ENCODE measurements at regions not wholly inside any gene's neighbourhood (a gene's known extent, or its start where the extent isn't known, plus 50 kb on each side); places are given as distances from the start of the nearest gene placed in this dataset.

DNA sequence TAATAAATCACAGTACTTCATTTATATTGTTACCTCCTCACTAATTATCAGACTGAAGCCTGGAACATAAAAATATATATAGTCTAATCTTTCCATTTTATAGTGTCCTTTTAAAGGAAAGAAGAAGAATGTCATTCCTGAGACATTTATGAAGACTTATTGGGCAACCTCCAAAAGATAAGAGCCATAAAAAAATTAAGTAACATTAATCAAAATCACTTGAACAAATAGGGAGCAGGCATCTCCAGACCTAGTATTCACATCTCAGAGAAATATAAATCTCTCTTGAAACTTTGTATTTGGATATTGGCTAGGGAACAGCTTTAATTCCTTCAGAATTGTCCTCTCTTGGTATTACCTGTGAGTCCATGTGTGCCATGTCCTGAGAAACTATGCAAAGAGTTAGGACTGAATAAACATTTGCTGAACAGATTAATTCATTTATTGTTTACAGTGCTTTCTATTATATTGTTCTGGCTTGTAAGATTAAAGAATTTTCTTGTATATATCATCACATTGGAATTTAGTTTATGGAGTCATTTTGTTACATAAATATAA is 530.5 kb upstream of the LRRC4C start:
- Histone ChIP-seq H3K36me3 (no peaks in the 10 kb centered on the region), H3K27ac (replicated peaks) (no peak overlapping the region), H3K4me3 (no peak overlapping the region), H3K27me3 (ENCODE audit: low read depth) (no peaks in the 10 kb centered on the region), H3K9me3 (replicated peaks) (no peaks in the 10 kb centered on the region), H3K4me1 (no peaks in the 10 kb centered on the region)
- no peak for DNase-seq
- intact Hi-C loops (cut with micrococcal nuclease) = no loop called here
- TF ChIP-seq, protein P1, sequence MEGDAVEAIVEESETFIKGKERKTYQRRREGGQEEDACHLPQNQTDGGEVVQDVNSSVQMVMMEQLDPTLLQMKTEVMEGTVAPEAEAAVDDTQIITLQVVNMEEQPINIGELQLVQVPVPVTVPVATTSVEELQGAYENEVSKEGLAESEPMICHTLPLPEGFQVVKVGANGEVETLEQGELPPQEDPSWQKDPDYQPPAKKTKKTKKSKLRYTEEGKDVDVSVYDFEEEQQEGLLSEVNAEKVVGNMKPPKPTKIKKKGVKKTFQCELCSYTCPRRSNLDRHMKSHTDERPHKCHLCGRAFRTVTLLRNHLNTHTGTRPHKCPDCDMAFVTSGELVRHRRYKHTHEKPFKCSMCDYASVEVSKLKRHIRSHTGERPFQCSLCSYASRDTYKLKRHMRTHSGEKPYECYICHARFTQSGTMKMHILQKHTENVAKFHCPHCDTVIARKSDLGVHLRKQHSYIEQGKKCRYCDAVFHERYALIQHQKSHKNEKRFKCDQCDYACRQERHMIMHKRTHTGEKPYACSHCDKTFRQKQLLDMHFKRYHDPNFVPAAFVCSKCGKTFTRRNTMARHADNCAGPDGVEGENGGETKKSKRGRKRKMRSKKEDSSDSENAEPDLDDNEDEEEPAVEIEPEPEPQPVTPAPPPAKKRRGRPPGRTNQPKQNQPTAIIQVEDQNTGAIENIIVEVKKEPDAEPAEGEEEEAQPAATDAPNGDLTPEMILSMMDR (IDR thresholded peaks at IDR 0.05; ENCODE audit: borderline replicate concordance) = no peak

DNA sequence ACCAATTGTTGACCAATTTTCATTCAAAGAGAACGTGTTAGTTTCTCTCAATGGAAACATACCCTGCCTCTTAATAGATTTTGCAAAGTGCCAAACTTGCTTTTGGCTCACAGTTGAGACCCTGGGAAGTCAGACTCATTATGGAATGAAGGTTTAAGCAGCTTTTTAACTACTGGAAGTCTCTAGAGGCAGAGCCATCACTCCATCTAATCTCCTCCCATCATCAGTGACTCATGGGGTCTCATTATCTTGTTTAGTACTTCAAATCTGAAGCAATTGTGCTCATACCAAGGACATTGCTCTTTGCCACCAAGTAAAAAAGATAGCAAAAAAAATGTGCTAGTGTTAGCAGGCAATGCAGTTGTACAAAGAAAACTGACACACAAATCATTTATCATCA is 537.1 kb upstream of the LRRC4C start:
- DNase-seq = no peak
- H3K9me3 ChIP-seq (replicated peaks) = no peaks in the 10 kb centered on the region
- no peaks in the 10 kb centered on the region for H3K27me3 ChIP-seq (ENCODE audit: low read depth)
- TF ChIP-seq, protein P1 (IDR thresholded peaks at IDR 0.05; ENCODE audit: borderline replicate concordance) = no peak
- H3K36me3 ChIP-seq = no peaks in the 10 kb centered on the region
- no peak overlapping the region for H3K27ac ChIP-seq (replicated peaks)
- no peaks in the 10 kb centered on the region for H3K4me1 ChIP-seq
- intact Hi-C loops (cut with micrococcal nuclease) = no loop called here
- no peak overlapping the region for H3K4me3 ChIP-seq

DNA sequence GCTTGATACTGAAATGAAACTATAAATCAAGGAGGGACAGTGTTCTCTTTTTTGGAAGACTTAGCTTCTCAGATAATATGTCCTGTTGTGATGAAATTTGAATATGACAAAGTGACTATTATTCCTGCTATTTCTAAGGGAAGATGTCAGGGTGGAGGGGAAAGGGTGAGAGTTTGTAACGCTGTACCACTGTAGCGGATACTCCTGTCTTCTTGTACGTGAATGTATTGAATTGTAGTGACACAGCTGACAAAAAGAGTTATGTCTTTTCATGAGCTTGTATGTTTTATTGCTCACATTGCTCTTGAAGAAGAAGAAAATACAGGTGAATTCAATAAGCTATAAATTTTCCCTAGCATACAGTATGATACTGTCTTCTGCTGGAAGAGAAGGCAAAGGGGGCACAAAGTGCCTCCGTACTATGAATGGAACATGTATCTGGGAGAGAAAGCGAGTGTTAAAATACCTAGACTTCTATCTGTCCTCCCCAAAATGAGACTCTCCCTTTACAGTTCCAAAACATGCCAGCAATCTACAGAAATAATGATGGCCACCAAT is 538.5 kb upstream of the LRRC4C start:
- no peaks in the 10 kb centered on the region for H3K9me3 ChIP-seq (replicated peaks)
- H3K4me1 ChIP-seq = no peaks in the 10 kb centered on the region
- DNase-seq = no peak
- intact Hi-C loops (cut with micrococcal nuclease) = no loop called here
- no peak overlapping the region for H3K4me3 ChIP-seq
- no peaks in the 10 kb centered on the region for H3K36me3 ChIP-seq
- TF ChIP-seq, protein P1 (IDR thresholded peaks at IDR 0.05; ENCODE audit: borderline replicate concordance) = no peak
- H3K27ac ChIP-seq (replicated peaks) = no peak overlapping the region
- H3K27me3 ChIP-seq (ENCODE audit: low read depth) = no peaks in the 10 kb centered on the region

DNA sequence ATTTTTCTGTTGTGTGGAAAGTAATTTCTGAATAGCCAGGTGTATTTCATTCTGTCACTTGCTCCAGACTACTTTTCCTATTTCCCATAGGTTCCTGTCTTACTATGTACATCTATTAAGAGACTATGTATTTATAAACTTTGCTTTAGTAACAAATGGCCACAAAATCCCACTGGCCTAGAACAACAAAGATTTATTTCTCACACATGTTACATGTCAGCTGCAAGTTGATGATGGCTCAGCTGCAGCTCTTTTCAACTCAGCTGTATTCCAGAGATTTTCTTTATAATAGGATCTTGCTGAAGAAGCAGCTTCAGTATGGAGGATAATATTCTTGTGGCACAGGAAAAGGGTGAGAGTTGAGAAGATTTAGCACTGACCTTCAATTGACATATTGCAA is 539.6 kb upstream of the LRRC4C start:
- H3K4me3 ChIP-seq = no peak overlapping the region
- H3K9me3 ChIP-seq (replicated peaks) = no peaks in the 10 kb centered on the region
- TF ChIP-seq, protein P1 (IDR thresholded peaks at IDR 0.05; ENCODE audit: borderline replicate concordance) = no peak
- intact Hi-C loops (cut with micrococcal nuclease) = no loop called here
- DNase-seq = no peak
- no peaks in the 10 kb centered on the region for H3K27me3 ChIP-seq (ENCODE audit: low read depth)
- no peaks in the 10 kb centered on the region for H3K4me1 ChIP-seq
- H3K36me3 ChIP-seq = no peaks in the 10 kb centered on the region
- H3K27ac ChIP-seq (replicated peaks) = no peak overlapping the region

DNA sequence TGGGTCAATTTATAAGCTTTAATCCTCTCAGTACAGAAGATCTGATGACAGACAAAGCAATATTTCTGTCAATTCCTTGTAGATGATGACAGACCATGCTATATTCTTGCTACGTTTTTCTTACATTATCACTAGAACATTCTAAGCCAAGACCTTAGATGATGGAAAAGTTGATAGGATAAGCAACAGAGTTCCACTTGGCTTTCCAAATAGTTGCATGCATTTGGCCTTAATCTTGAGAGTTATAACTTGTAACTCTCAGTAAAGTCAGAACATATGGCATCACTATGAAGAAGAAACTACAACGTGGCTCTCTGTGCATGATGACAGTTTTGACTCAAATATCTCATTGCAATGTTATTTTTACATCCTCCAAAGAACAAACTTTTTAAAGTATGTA is 544.3 kb upstream of the LRRC4C start:
- intact Hi-C loops (cut with micrococcal nuclease) = no loop called here
- H3K4me1 ChIP-seq = no peaks in the 10 kb centered on the region

More for the DNA sequence above, 544.3 kb upstream of the LRRC4C start:
- DNase-seq = no peak
- Histone ChIP-seq H3K27ac (replicated peaks) (no peak overlapping the region), H3K27me3 (ENCODE audit: low read depth) (no peaks in the 10 kb centered on the region), H3K36me3 (no peaks in the 10 kb centered on the region), H3K4me3 (no peak overlapping the region), H3K9me3 (replicated peaks) (no peaks in the 10 kb centered on the region)
- TF ChIP-seq, protein P1 (IDR thresholded peaks at IDR 0.05; ENCODE audit: borderline replicate concordance) = no peak
